WTC11 (cell line): ENCODE measurements at regions not wholly inside any gene's neighbourhood (a gene's known extent, or its start where the extent isn't known, plus 50 kb on each side); places are given as distances from the start of the nearest gene placed in this dataset.

Experiments used
- ATAC-seq: fragments of 200-7000 bp; cut with Tn5 transposase; 2 replicates; pipeline ENCODE4 v1.10.0; 2021; ENCODE audit warnings: mild to moderate bottlenecking, moderate library complexity
- CTCF ChIA-PET: fragments of 300-600 bp; sonication (Branson Sonifier 250); formaldehyde crosslinking; loops from one replicate; lab custom pipeline; 2021; ENCODE audit warnings: antibody characterized with exemption; lab: Charles Lee
- POLR2A ChIA-PET: fragments of 350-600 bp; sonication (Branson Sonifier 250); formaldehyde crosslinking; loops from one replicate; lab custom pipeline; 2021; ENCODE audit warnings: antibody characterized with exemption; lab: Charles Lee
- DNase-seq: peaks from one replicate; pipeline ENCODE4 v3.0.0; 2021; ENCODE audit warnings: low spot score
- H3K27ac Mint-ChIP-seq: 2 replicates; pipeline ENCODE4 v1.8.0; 2021; ENCODE audit warnings: mixed read lengths
- H3K27me3 Mint-ChIP-seq: 2 replicates; pipeline ENCODE4 v1.8.0; 2021; ENCODE audit warnings: low read depth, mild to moderate bottlenecking, moderate library complexity, mixed read lengths
- H3K36me3 Mint-ChIP-seq: 2 replicates; pipeline ENCODE4 v1.8.0; 2021; ENCODE audit warnings: mixed read lengths
- H3K4me1 Mint-ChIP-seq: 2 replicates; pipeline ENCODE4 v1.8.0; 2022; ENCODE audit warnings: mixed read lengths
- H3K4me3 Mint-ChIP-seq: 2 replicates; pipeline ENCODE4 v1.8.0; 2021; ENCODE audit warnings: mild to moderate bottlenecking, moderate library complexity, mixed read lengths
- H3K9me3 Mint-ChIP-seq: 2 replicates; pipeline ENCODE4 v1.8.0; 2021; ENCODE audit warnings: mixed read lengths
- ATF6 ChIP-seq: sonication (generic); formaldehyde crosslinking; IDR thresholded peaks from 2 replicates; pipeline ENCODE4 v1.8.1; 2023; ENCODE audit warnings: mild to moderate bottlenecking, missing genetic modification reagents
- CDX4 ChIP-seq: fragments of 250-450 bp; sonication (Bioruptor Pico); IDR thresholded peaks from 2 replicates; pipeline ENCODE4 v1.9.0; 2021; ENCODE audit warnings: moderate library complexity, mild to moderate bottlenecking, inconsistent platforms, borderline replicate concordance
- CREM ChIP-seq: sonication (generic); formaldehyde crosslinking; IDR thresholded peaks from 2 replicates; pipeline ENCODE4 v1.8.1; 2022; ENCODE audit warnings: mild to moderate bottlenecking, missing genetic modification reagents, moderate library complexity
- E2F1 ChIP-seq: sonication (generic); formaldehyde crosslinking; IDR thresholded peaks from 2 replicates; pipeline ENCODE4 v1.8.0; 2022; ENCODE audit warnings: mild to moderate bottlenecking, missing genetic modification reagents
- FOXJ3 ChIP-seq: sonication (generic); formaldehyde crosslinking; IDR thresholded peaks from 2 replicates; pipeline ENCODE4 v1.9.0; 2021; ENCODE audit warnings: missing genetic modification reagents, mild to moderate bottlenecking, borderline replicate concordance
- FOXP1 ChIP-seq: sonication (generic); formaldehyde crosslinking; IDR thresholded peaks from 2 replicates; pipeline ENCODE4 v1.8.0; 2022; ENCODE audit warnings: missing genetic modification reagents, mild to moderate bottlenecking, moderate library complexity, borderline replicate concordance
- GRHL2 ChIP-seq: fragments of 250-450 bp; sonication (Bioruptor Pico); IDR thresholded peaks from 2 replicates; pipeline ENCODE4 v1.8.0; 2022; ENCODE audit warnings: mild to moderate bottlenecking, moderate library complexity; ENCODE audit not compliant: insufficient replicate concordance, severe bottlenecking
- IRF2 ChIP-seq: sonication (generic); formaldehyde crosslinking; IDR thresholded peaks from 2 replicates; pipeline ENCODE4 v1.8.0; 2022; ENCODE audit warnings: low read depth, missing genetic modification reagents, borderline replicate concordance
- JUN ChIP-seq: sonication (generic); formaldehyde crosslinking; IDR thresholded peaks from 2 replicates; pipeline ENCODE4 v1.8.0; 2023; ENCODE audit warnings: mild to moderate bottlenecking, missing genetic modification reagents
- NR1H2 ChIP-seq: sonication (generic); formaldehyde crosslinking; IDR thresholded peaks from 2 replicates; pipeline ENCODE4 v1.9.0; 2021; ENCODE audit warnings: mild to moderate bottlenecking, moderate library complexity, missing genetic modification reagents
- OVOL2 ChIP-seq: fragments of 250-450 bp; sonication (Bioruptor Pico); IDR thresholded peaks from 2 replicates; pipeline ENCODE4 v1.9.0; 2021; ENCODE audit warnings: mild to moderate bottlenecking, borderline replicate concordance
- PRDM15 ChIP-seq: sonication (generic); formaldehyde crosslinking; IDR thresholded peaks from 2 replicates; pipeline ENCODE4 v1.8.0; 2022; ENCODE audit warnings: missing genetic modification reagents
- TCF7 ChIP-seq: sonication (generic); formaldehyde crosslinking; IDR thresholded peaks from 2 replicates; pipeline ENCODE4 v1.8.0; 2022; ENCODE audit warnings: mild to moderate bottlenecking, low read depth, missing genetic modification reagents, moderate library complexity
- TEAD1 ChIP-seq: sonication (generic); formaldehyde crosslinking; IDR thresholded peaks from 2 replicates; pipeline ENCODE4 v1.8.0; 2022; ENCODE audit warnings: mild to moderate bottlenecking, missing genetic modification reagents
- ZBTB21 ChIP-seq: sonication (generic); formaldehyde crosslinking; IDR thresholded peaks from 2 replicates; pipeline ENCODE4 v1.8.1; 2023; ENCODE audit warnings: mild to moderate bottlenecking, missing genetic modification reagents, borderline replicate concordance
- ZBTB43 ChIP-seq: sonication (generic); formaldehyde crosslinking; IDR thresholded peaks from 2 replicates; pipeline ENCODE4 v1.8.1; 2023; ENCODE audit warnings: mild to moderate bottlenecking, missing genetic modification reagents
- ZNF281 ChIP-seq: sonication (generic); formaldehyde crosslinking; IDR thresholded peaks from 2 replicates; pipeline ENCODE4 v1.8.0; 2023; ENCODE audit warnings: mild to moderate bottlenecking, missing genetic modification reagents
- ZNF416 ChIP-seq: fragments of 250-450 bp; sonication (Bioruptor Pico); IDR thresholded peaks from 2 replicates; pipeline ENCODE4 v1.9.0; 2021; ENCODE audit warnings: mild to moderate bottlenecking, inconsistent platforms
- ZNF532 ChIP-seq: fragments of 250-450 bp; sonication (Bioruptor Pico); IDR thresholded peaks from 2 replicates; pipeline ENCODE4 v1.9.0; 2021; ENCODE audit warnings: mild to moderate bottlenecking, borderline replicate concordance
- ZNF671 ChIP-seq: fragments of 250-450 bp; sonication (Bioruptor Pico); IDR thresholded peaks from 2 replicates; pipeline ENCODE4 v1.8.0; 2021; ENCODE audit warnings: mild to moderate bottlenecking

GRCh38 chr6:2579804-2580570 is 170.7 kb downstream of the MYLK4 start:
- Mint-ChIP-seq H3K27ac (no peak overlapping the region), H3K27me3 (no peaks in the 10 kb centered on the region; the same call in 1 of the 2 replicates), H3K36me3 (peaks cover 6% of the 10 kb centered on the region; the same call in 1 of the 2 replicates), H3K4me1 (peaks cover 13% of the 10 kb centered on the region), H3K9me3 (peaks cover 17% of the 10 kb centered on the region), H3K4me3 (no peak overlapping the region)
- CTCF ChIA-PET: interaction anchor here (0.5 to 0.7 kb wide), 2 partner anchors 54 to 252 kb away, joined by 3 read pairs; no protein-coding TSS in a partner anchor
- POLR2A ChIA-PET: no interaction called here
- no peak for TF ChIP-seq ATF6 (CRISPR knock-in tag)
- no peak for TF ChIP-seq CDX4 (CRISPR knock-in tag)
- TF ChIP-seq NR1H2 (CRISPR knock-in tag): no peak
- TF ChIP-seq ZNF416: no peak
- no peak for TF ChIP-seq ZBTB43 (CRISPR knock-in tag)
- TF ChIP-seq FOXP1 (CRISPR knock-in tag): no peak
- no peak for TF ChIP-seq ZBTB21
- TF ChIP-seq FOXJ3: no peak
- no peak for TF ChIP-seq ZNF532 (CRISPR knock-in tag)
- TF ChIP-seq ZNF281 (CRISPR knock-in tag): no peak
- no peak for TF ChIP-seq PRDM15
- TF ChIP-seq IRF2 (CRISPR knock-in tag): no peak
- no peak for TF ChIP-seq TEAD1 (CRISPR knock-in tag)
- TF ChIP-seq CREM (CRISPR knock-in tag): no peak
- no peak for TF ChIP-seq JUN (CRISPR knock-in tag)
- TF ChIP-seq ZNF671: no peak
- no peak for TF ChIP-seq E2F1 (CRISPR knock-in tag)
- TF ChIP-seq GRHL2 (CRISPR knock-in tag): no peak
- no peak for TF ChIP-seq OVOL2
- TF ChIP-seq TCF7 (CRISPR knock-in tag): no peak
- no peak for DNase-seq
- no peak for ATAC-seq
